Endothelial cell of umbilical vein (primary cell): ENCODE measurements at regions not wholly inside any gene's neighbourhood (a gene's known extent, or its start where the extent isn't known, plus 50 kb on each side); places are given as distances from the start of the nearest gene placed in this dataset.

Source experiments
- BruUV-seq: library from RNA; stranded (reverse); fragments of 400-500 nt; replicated peaks from 2 replicates; lab custom pipeline; 2021; lab: Mats Ljungman, UMichigan
- CTCF ChIA-PET: fragments of 300-600, 350-600 bp; sonication (Branson Sonifier 250); formaldehyde crosslinking; loops from one replicate; lab custom pipeline; 2021; ENCODE audit warnings: antibody characterized with exemption, inconsistent platforms; lab: Charles Lee
- POLR2A ChIA-PET: fragments of 300-600, 350-600 bp; sonication (Branson Sonifier 250); formaldehyde crosslinking; loops from one replicate; lab custom pipeline; 2021; ENCODE audit warnings: antibody characterized with exemption, inconsistent platforms; lab: Charles Lee
- DNase-seq: peaks from one replicate; pipeline ENCODE4 v3.0.0-alpha.2; 2011; ENCODE audit warnings: low read depth, low spot score
- FAIRE-seq: peaks from 2 replicates; lab custom pipeline; 2011; peaks lifted over from hg19 to GRCh38; lab: Jason Lieb, UNC
- H2AFZ ChIP-seq: 2 replicates; pipeline ENCODE4 v1.6.0; 2012; ENCODE audit warnings: low read depth, low read length, control low read depth, inconsistent platforms
- H3K27ac ChIP-seq: 2 replicates; pipeline ENCODE4 v1.5.1; 2011; ENCODE audit warnings: low read depth, mild to moderate bottlenecking, control low read depth, low read length, moderate library complexity; ENCODE audit not compliant: insufficient read depth
- H3K27me3 ChIP-seq, 2 experiments: 2 replicates each; pipeline versions ENCODE4 v1.6.0 to v1.6.1; 2011; ENCODE audit warnings: low read length in 2 of 2, mixed read lengths in 1 of 2; ENCODE audit not compliant: control insufficient read depth in 2 of 2, insufficient read depth in 2 of 2
- H3K36me3 ChIP-seq, 2 experiments: 2 replicates in 1 of 2; 3 replicates in 1 of 2; pipeline ENCODE4 v1.5.1; 2011; ENCODE audit warnings: low read length in 2 of 2, mild to moderate bottlenecking in 1 of 2, moderate library complexity in 1 of 2; ENCODE audit not compliant: control insufficient read depth in 2 of 2, insufficient read depth in 2 of 2; ENCODE audit errors: extremely low read depth in 1 of 2
- H3K4me1 ChIP-seq: 3 replicates; pipeline ENCODE4 v1.5.1; 2011; ENCODE audit warnings: mild to moderate bottlenecking, low read length; ENCODE audit not compliant: control insufficient read depth, insufficient read depth; ENCODE audit errors: extremely low read depth
- H3K4me2 ChIP-seq: 2 replicates; pipeline ENCODE4 v1.6.1; 2011; ENCODE audit warnings: low read length, control low read depth, mixed read lengths; ENCODE audit not compliant: insufficient read depth
- H3K4me3 ChIP-seq, 3 experiments: fragments of 200-600 bp in 1 of 3; sonication (generic), shearing (Covaris generic) in 1 of 3; replicated peaks in 1 of 3; 2 replicates each; pipeline ENCODE4 v1.5.1; 2011 to 2016; ENCODE audit warnings: control low read depth in 3 of 3, low read length in 3 of 3, mild to moderate bottlenecking in 2 of 3, inconsistent platforms in 1 of 3, low read depth in 1 of 3, moderate library complexity in 1 of 3; ENCODE audit not compliant: insufficient read depth in 1 of 3
- H3K79me2 ChIP-seq: 2 replicates; pipeline ENCODE4 v1.6.0; 2012; ENCODE audit warnings: low read length, inconsistent platforms; ENCODE audit not compliant: control insufficient read depth, insufficient read depth
- H3K9ac ChIP-seq: replicated peaks from 2 replicates; pipeline ENCODE3; 2011; ENCODE audit warnings: low read length, control low read depth; ENCODE audit not compliant: insufficient read depth; ENCODE audit errors: extremely low read depth
- H3K9me1 ChIP-seq: replicated peaks from 3 replicates; pipeline ENCODE4 v1.6.0; 2011; ENCODE audit warnings: mild to moderate bottlenecking, low read length; ENCODE audit not compliant: control insufficient read depth, insufficient read depth; ENCODE audit errors: extremely low read depth
- H3K9me3 ChIP-seq: replicated peaks from 2 replicates; pipeline ENCODE4 v1.5.1; 2012; ENCODE audit warnings: low read length, inconsistent platforms; ENCODE audit not compliant: control insufficient read depth, insufficient read depth
- H4K20me1 ChIP-seq: replicated peaks from 2 replicates; pipeline ENCODE3; 2011; ENCODE audit warnings: mild to moderate bottlenecking, low read length; ENCODE audit not compliant: control insufficient read depth, insufficient read depth; ENCODE audit errors: extremely low read depth
- CTCF ChIP-seq, 2 donors: IDR thresholded peaks; 1 replicate in 1 of 2; 2 replicates in 1 of 2; pipeline ENCODE4 v1.5.1; 2011; ENCODE audit warnings: low read length in 2 of 2, mild to moderate bottlenecking in 2 of 2, moderate library complexity in 2 of 2, control low read depth in 1 of 2, inconsistent platforms in 1 of 2, low read depth in 1 of 2; ENCODE audit not compliant: insufficient read depth in 1 of 2; ENCODE audit errors: extremely low read depth in 1 of 2
- EZH2 ChIP-seq: IDR thresholded peaks from 2 replicates; pipeline ENCODE4 v1.6.1; 2012; ENCODE audit warnings: borderline replicate concordance, low read depth, mild to moderate bottlenecking, moderate library complexity, low read length, inconsistent platforms; ENCODE audit not compliant: severe bottlenecking
- FOS ChIP-seq: IDR thresholded peaks from 2 replicates; pipeline ENCODE4 v1.6.1; 2011; ENCODE audit warnings: mild to moderate bottlenecking, low read length, moderate library complexity, borderline replicate concordance; ENCODE audit not compliant: insufficient read depth
- GATA2 ChIP-seq: IDR thresholded peaks from 2 replicates; pipeline ENCODE4 v1.7.0; 2011; ENCODE audit warnings: low read depth, mild to moderate bottlenecking, moderate library complexity, mixed read lengths, low read length; ENCODE audit not compliant: insufficient read length, insufficient read depth
- JUN ChIP-seq: IDR thresholded peaks from 2 replicates; pipeline ENCODE4 v1.6.1; 2011; ENCODE audit warnings: borderline replicate concordance, low read depth; ENCODE audit not compliant: insufficient read length, insufficient read depth
- MAX ChIP-seq: IDR thresholded peaks from 2 replicates; pipeline ENCODE4 v1.6.1; 2011; ENCODE audit not compliant: insufficient read depth, insufficient read length
- MYC ChIP-seq: IDR thresholded peaks from one replicate; pipeline ENCODE4 v1.6.1; 2011; ENCODE audit warnings: mild to moderate bottlenecking, low read depth, low read length
- POLR2A ChIP-seq: IDR thresholded peaks from 2 replicates; pipeline ENCODE4 v1.6.1; 2012; ENCODE audit warnings: low read depth, mild to moderate bottlenecking, control low read depth, low read length
- POLR2AphosphoS5 ChIP-seq: IDR thresholded peaks from 2 replicates; pipeline ENCODE4 v1.6.1; 2012; ENCODE audit warnings: low read depth, mild to moderate bottlenecking, control low read depth, low read length, moderate library complexity; ENCODE audit not compliant: insufficient read depth
- dilution Hi-C: fragments of 300-500 bp; cut with MboI; formaldehyde crosslinking; loops from one replicate; pipeline ENCODE4 v1.15.0; 2019; ENCODE audit warnings: low sequenced_read_pairs; ENCODE audit not compliant: extremely low pct_ligation_motif_present
- intact Hi-C: fragments of 100-400 bp; cut with micrococcal nuclease; formaldehyde crosslinking; loops from one replicate; pipeline ENCODE4 v1.10.0; 2022

DNA sequence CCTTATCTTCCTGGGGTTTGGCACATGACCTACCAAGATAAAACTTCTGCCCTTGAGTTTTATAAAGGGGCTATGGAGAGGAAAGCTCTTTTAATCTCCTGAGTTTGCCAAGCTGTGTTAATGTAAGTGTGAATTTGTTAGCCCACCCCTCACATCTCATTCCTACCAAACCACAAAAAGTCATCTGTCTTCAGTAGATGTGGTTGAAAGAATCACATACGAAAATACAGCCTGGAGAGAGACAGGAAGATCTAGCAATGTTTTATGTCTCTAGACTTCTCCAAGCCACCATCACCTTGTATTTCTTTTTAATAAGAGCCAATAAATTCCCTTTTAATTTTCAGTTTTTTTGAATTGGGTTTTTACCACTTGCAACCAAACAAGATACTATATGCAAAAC lies 68.9 kb upstream of the ZNF280D start:
- DNase-seq (no peak), FAIRE-seq (no peak)
- Histone ChIP-seq H3K4me1 (peaks cover 11% of the 10 kb centered on the region), H3K9me3 (no peaks in the 10 kb centered on the region), H3K9me1 (no peaks in the 10 kb centered on the region), H3K27me3 (peaks cover 0 to 2% of the 10 kb centered on the region in 2 experiments), H3K27ac (no peak overlapping the region), H3K9ac (no peak overlapping the region), H2AFZ (no peak overlapping the region), H3K4me2 (no peak overlapping the region), H3K4me3 (no peak overlapping the region), H4K20me1 (no peaks in the 10 kb centered on the region), H3K79me2 (no peaks in the 10 kb centered on the region), H3K36me3 (no peaks in the 10 kb centered on the region)
- ChIA-PET CTCF (no interaction called here), POLR2A (no interaction called here)
- TF ChIP-seq POLR2A: no peak
- TF ChIP-seq CTCF (IDR thresholded peaks at IDR 0.05; ENCODE audit: extremely low read depth in 1 of 2, insufficient read depth in 1 of 2, low read depth in 1 of 2, low read length in 2 of 2): no peak
- TF ChIP-seq FOS: no peak
- TF ChIP-seq MAX: no peak
- no peak for TF ChIP-seq POLR2AphosphoS5
- no peak for TF ChIP-seq MYC
- no peak for TF ChIP-seq EZH2
- TF ChIP-seq JUN: no peak
- no peak for TF ChIP-seq GATA2
- no TSS peak for BruUV-seq
- dilution Hi-C loops (no loop called here), intact Hi-C loops (no loop called here)
